NB4 (cell line): ENCODE measurements at regions not wholly inside any gene's neighbourhood (a gene's known extent, or its start where the extent isn't known, plus 50 kb on each side); places are given as distances from the start of the nearest gene placed in this dataset.
"Not testable (repeated sequence)": the region's sequence is repeated elsewhere in the genome, so short reads cannot be mapped to it uniquely, and the experiment has no call there.

Experiments
- DNase-seq: peaks from one replicate; pipeline ENCODE4 v3.0.0; 2010; ENCODE audit warnings: low read depth
- H3K4me3 ChIP-seq: one replicate; pipeline ENCODE4 v1.5.1; 2011; ENCODE audit warnings: mild to moderate bottlenecking, low read depth, low read length, moderate library complexity
- MAX ChIP-seq: IDR thresholded peaks from 2 replicates; pipeline ENCODE4 v1.6.1; 2011; ENCODE audit warnings: low read depth, low read length
- MYC ChIP-seq: IDR thresholded peaks from 2 replicates; pipeline ENCODE4 v1.6.1; 2011; ENCODE audit warnings: low read depth, low read length
- POLR2A ChIP-seq: IDR thresholded peaks from 2 replicates; pipeline ENCODE4 v1.6.1; 2011; ENCODE audit warnings: mild to moderate bottlenecking; ENCODE audit not compliant: insufficient read length; ENCODE audit errors: extremely low read depth
- TF ChIP-seq, protein P1 (sequence below): IDR thresholded peaks from one replicate; pipeline ENCODE4 v1.5.1; 2012; ENCODE audit warnings: low read depth, low read length

- no peak overlapping the region for H3K4me3 ChIP-seq
- TF ChIP-seq MAX (no peak), MYC (no peak), POLR2A (no peak)
- TF ChIP-seq, protein P1, sequence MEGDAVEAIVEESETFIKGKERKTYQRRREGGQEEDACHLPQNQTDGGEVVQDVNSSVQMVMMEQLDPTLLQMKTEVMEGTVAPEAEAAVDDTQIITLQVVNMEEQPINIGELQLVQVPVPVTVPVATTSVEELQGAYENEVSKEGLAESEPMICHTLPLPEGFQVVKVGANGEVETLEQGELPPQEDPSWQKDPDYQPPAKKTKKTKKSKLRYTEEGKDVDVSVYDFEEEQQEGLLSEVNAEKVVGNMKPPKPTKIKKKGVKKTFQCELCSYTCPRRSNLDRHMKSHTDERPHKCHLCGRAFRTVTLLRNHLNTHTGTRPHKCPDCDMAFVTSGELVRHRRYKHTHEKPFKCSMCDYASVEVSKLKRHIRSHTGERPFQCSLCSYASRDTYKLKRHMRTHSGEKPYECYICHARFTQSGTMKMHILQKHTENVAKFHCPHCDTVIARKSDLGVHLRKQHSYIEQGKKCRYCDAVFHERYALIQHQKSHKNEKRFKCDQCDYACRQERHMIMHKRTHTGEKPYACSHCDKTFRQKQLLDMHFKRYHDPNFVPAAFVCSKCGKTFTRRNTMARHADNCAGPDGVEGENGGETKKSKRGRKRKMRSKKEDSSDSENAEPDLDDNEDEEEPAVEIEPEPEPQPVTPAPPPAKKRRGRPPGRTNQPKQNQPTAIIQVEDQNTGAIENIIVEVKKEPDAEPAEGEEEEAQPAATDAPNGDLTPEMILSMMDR: no peak
- no peak for DNase-seq
Measured at GRCh38 chr6:776951-777350, 84.0 kb upstream of the EXOC2 start.

DNA sequence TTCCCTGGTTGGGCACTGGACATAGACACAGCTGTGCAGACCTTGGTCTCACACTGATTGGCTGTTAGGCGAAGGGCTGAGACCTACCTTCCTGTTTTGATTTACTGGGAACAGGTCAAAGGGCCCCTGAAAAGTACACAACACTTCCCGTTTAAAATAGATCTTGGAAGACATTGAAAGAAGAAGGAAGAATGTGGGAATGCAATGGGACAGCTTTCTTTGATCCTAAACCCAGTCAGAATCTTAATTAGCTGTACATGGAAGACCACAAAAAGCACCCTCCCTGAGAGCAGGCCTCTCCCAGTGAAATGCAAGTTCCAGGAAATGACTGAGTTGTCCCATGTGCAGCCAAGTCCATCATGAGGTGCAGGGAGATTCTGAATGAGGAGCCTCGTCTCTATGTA, 83.6 kb upstream of the EXOC2 start:
- TF ChIP-seq MYC (no peak), POLR2A (no peak), MAX (no peak)
- TF ChIP-seq, protein P1: no peak
- H3K4me3 ChIP-seq: no peak overlapping the region
- DNase-seq: no peak

DNA sequence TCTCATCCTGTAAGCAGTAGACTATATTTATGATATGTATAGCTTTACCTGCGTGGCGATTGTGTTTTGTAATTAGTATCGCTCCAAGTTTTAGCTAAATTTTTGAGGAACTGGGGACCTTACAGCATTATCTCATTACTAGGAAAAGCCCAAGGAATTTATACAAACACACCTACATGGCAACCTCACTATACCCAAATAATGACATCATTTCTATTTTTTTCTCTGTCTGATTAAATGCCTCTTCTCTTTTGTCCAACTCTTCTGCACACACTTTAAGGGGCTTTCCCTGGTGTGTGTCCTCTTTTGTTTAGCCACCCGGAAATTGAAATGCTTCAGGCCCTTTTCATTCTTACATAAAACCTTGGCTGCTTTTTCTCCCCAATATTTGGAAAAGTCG, 82.9 kb upstream of the EXOC2 start:
- TF ChIP-seq MAX (no peak), MYC (no peak), POLR2A (no peak)
- TF ChIP-seq, protein P1: no peak
- H3K4me3 ChIP-seq: no peak overlapping the region

GRCh38 chr6:771683-772082, 78.7 kb upstream of the EXOC2 start:
- not testable (repeated sequence) for DNase-seq, H3K4me3 ChIP-seq

More for the DNA sequence above, 82.9 kb upstream of the EXOC2 start:
- no peak for DNase-seq

- H3K4me3 ChIP-seq: no peak overlapping the region
- DNase-seq: no peak
- TF ChIP-seq, protein P1: no peak
- TF ChIP-seq MAX (no peak), MYC (no peak), POLR2A (no peak)
Measured at GRCh38 chr6:767755-768512, 75.0 kb upstream of the EXOC2 start.

DNA sequence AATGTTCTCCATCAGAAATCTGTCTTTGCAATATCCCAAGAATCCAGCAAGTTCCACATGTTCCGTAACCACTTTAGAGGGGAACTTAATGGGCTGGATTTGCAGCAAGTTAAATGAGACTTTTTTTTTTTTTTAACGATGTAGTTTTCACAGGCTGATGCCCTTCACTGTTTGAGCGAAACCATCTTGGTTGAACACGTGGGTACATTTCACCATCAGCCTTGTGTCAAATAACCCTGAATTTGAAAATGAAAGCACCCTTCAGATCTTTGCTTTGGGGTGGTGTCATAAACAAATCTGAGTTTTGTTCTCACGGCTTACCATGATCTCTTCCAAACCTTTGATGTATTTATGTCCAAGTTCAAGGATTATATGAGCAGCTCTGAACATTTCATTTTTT, 73.7 kb upstream of the EXOC2 start:
- peak; percentile 38; the same call in 1 of the 2 replicates for TF ChIP-seq MAX
- no peak for TF ChIP-seq POLR2A
- no peak for DNase-seq
- H3K4me3 ChIP-seq: no peak overlapping the region
